GM18517 (cell line): ENCODE measurements at regions not wholly inside any gene's neighbourhood (a gene's known extent, or its start where the extent isn't known, plus 50 kb on each side); places are given as distances from the start of the nearest gene placed in this dataset.

ENCODE experiments used
- ATAC-seq: cut with Tn5 transposase; IDR thresholded peaks from one replicate; pipeline ENCODE4 v1.9.1; 2021; ENCODE audit warnings: mild to moderate bottlenecking, moderate library complexity; ENCODE audit not compliant: unreplicated experiment

DNA sequence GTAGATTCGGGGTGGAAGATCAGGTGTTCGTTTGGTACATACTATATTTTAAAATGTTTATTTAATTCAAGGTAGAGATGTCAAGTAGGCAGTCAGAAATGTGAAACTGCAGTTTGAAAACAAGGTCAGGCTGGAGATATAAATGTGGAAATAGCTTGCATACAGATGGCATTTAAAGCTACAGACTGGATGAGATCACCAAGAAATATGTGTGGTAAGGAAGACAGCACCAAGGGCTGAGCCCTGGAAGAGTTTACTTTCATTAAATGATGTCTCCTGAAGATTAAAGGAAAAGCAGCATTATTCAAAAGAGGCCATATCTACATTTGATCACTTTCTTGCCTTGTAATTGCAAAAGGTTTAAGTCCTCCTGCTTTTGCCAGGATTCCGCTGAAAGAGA lies 271.3 kb downstream of the PTBP2 start:
- ATAC-seq, result no peak

DNA sequence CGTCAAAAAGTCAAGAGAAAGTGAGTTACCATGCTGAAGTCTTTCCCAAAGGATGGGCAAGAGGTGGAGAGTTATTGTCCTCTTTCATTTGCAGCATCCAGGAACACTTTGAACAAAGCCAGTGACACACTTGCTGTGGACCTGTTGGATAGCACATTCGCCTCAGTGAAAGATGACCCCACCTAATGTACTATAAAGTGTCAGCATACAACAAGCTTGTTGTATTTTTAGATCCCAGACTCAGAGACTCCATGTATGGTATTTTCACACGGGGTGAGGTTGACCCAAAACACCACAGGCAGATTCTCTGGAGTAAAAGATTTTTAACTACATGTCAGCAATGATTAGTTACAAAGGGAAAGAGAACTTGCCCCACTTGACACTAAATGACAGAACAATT lies 273.8 kb downstream of the PTBP2 start:
- ATAC-seq, result no peak

DNA sequence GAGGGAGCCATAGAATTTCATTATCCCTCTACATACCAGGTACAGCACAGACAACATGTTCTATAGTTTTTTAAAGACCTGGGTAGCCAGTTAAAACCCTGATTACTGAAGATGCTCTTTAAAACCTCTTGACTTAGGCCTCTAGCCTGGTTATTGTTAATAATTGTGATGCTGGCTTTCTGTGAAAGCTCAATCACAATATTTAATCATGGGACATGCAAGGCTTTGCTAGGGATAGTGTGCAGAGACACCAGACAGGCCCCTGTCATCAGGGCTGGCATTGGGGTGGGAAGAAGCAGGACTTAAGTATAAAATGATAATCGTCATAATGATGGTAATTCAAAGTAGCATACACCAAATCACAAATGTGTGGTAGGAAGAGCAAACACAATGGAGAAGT lies 274.4 kb downstream of the PTBP2 start:
- ATAC-seq, result no peak

DNA sequence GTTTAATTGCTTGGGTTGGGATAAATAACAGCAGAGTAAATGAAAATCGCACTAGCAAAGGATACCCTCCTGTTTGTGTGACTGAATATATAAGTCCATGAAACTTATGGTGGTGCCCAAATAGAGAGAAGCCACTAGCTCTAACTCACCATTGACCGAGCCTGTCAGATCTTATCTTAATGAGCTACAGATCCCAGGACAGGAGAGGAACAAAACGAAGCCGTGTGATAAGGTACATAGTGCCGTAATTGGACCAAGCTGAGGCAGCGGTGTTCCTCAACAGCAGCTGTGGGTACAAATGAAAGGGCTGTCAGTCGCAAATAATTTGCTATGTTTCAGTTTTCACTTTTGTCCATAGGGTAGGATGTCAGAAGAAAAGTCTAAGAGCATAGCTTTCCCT lies 276.1 kb downstream of the PTBP2 start:
- ATAC-seq, result no peak

DNA sequence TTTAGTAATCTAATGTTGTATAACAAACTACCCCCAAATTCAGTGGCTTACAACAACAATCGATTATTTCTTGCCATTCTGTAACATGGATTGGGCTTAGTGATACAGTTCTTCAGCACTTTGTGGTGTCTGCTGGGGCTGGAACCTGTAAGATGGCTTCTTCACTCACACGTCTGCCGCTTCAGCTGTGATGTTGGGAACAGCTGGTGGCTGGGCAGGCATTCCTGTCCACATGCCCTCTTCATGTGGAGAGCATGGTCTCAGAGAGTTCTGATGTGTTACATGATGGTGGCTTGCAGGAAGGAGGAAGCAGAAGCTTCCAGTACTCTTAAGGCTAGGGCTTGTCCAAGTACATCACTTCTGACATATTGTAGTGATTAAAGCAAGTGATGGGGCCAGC lies 276.9 kb downstream of the PTBP2 start:
- no peak for ATAC-seq

DNA sequence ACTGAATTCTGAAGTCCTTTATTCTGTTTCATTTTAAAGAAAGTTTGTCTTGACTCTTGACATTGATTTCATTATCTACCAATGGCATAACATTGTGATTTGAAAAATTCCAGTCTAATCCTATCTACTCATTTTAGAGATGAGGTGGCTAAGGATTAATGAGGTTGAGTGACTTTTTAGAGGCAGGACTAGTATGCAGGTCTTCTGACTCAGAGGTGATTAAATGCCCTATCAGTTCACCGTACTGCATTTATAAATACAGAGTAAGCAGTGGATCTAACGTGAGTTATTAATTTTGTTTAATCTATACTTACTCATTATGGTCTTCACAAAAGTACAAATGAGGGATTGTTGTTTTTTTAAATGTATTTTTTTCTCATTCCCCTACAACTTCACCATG lies 277.6 kb downstream of the PTBP2 start:
- no peak for ATAC-seq

DNA sequence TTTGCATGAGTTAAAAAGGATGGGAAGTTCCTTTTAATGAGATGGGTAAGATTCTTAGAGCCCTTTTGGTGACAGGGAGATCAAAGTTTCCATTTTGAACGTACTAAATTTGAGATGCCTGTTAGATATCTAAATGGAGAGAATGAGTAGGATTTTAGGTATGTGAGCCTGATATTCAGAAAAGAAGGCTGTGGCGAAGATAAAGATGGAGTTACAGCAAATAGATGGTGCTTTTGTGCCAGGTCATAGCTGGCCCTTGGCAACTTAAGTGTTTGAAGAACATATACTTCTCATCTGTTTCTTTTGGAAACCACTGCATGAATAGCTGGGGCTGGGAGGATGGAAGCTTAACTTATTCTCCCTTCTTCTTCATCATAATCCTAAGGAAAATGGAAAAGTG lies 282.5 kb downstream of the PTBP2 start:
- no peak for ATAC-seq

DNA sequence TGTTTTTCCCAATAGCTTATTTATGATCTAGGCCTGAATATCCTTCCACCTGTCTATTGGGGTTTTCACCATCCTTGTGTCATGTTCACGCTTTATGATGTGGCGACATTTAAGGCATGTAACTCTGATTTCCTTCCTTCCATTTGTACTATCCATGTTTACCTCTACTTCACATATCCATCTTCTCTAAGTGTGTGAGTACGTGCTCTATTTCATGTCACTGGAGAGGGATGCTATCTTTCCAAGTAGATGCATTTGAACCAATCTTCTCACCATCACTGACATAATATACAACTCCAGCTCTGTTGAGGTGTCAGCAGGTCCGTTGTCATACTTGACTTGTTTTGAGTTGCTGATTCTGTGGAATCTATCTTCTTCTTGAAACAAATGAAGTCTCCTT lies 283.2 kb downstream of the PTBP2 start:
- ATAC-seq, result no peak

DNA sequence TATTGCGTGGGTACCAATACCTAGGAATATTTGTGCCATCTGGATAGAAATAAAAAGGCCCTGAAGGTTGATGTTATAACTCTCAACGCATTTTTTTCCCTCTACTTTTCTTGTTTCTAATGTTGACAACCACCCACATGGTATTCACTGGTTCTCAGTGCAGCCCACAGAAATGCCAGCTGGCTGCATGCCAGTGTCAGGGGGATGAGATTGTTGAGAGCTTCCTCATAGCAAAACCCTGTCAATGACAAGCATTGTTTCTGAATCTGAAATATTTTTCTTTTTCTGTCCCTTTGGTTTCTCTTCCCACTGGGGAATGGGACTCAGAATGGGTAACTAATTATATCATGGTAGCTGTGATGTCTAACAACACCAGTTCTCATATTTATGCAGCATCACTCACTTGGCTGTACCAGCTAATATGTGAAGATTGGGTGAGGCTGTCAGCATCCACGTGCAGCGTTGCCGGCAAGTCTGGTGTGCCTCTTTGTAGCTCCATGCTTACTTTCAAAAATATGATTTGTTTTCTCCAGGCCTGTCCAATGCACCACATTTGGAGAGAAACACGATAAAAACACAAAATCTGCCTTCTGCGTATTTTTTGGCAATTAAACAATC lies 284.6 kb downstream of the PTBP2 start:
- ATAC-seq, result no peak

DNA sequence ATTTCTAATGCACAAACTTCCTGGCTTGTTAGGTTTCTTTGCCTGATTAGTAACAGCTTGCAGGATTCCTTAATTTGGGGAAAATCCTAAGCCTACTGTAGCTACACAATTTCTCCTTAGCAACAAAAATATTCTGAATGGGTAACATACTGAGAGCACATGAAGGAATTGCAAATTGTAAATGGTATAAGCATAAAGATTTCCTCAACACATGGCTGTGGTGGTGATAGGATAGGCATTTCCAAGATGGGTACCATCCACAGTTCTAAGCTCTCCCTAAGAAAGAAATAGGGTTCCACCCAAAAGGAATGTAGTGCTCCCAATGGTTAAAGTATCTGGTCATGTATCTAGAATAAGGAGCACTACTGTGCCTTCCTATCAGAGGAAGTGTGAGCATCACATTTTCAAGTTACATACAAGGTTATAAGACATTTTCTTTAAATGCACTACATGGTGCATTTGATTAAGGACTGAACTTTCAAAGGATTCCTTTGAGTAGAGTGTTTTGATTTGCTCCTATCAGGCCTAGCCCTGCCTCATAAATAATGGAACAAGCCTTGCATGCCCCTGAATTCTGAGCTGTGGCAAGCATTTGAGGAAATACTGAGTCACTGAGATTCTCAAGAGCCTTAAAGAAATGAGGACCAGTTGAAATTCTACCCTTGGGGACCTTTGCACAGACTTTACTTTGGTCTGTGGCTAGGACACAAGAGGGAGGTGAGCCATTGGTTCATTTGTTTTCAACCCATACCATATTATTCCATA lies 286.4 kb downstream of the PTBP2 start:
- ATAC-seq, result no peak

DNA sequence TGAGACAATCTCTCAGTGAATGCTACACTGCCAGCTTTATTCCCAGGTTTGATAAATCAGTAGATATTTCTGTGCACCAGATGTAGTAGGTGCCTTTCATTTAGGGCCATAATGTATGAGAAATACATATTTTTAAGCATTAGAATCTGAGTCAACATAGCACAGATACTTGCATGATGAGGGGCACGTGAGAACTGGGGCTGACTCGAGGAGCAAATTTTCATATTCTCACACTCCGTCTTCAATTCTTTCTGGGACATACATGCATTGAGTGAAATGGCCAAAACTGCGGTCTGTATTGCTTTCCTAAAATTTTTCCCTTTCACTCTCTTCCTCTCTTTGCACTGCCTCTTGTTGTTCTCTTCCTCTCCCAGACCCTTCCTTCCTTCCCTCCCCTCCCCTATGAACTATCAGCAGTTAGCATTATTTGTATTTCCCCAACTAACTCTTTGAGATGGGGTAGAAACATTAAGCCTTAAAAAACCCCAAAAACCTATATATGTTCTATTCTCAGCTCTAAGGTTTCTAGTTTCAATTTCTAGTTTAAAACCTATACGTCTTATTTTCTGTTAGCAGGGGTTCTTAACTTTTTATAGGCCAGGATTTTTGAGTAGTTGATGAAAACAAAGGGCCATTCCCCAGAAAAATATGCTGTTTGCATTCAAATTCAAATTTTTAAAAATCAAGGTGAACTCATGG lies 289.1 kb downstream of the PTBP2 start:
- no peak for ATAC-seq

DNA sequence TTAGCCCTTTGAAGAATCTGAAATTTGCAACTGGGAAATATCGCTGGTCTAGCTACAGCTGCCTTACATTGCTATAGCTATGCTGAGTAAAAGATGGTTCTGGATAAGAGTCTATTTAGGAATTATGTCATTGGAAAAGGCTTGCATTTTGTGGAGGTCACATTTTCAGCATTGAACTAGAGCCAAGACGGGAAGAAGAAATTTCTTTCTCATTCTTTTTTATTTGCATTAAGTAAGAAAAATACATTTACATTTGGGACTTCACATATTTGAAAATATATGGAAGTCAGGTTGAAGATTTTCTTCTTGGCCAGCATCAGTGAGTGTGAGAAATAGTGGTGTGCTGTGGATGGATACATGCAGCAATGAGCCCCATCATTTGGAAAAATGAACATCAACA lies 291.6 kb downstream of the PTBP2 start:
- no peak for ATAC-seq

DNA sequence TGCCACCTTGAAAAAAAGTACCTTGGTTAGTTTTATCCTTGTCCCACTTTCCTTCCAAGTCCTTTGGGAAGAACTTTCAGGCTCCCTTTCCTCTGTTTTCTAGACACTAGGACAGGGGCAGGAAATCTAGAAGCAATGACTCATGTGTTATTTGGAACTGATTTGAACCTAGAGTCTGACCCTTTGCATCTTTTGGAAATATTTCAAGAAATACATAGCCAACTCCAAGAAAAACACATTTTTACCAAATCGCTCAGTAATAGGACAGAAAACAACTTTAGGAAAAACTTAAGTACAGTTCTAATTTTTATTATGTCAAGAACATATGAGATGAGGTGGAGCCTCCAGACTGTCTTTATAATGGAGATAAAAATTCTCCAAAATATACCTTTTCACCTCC lies 292.4 kb downstream of the PTBP2 start:
- no peak for ATAC-seq

DNA sequence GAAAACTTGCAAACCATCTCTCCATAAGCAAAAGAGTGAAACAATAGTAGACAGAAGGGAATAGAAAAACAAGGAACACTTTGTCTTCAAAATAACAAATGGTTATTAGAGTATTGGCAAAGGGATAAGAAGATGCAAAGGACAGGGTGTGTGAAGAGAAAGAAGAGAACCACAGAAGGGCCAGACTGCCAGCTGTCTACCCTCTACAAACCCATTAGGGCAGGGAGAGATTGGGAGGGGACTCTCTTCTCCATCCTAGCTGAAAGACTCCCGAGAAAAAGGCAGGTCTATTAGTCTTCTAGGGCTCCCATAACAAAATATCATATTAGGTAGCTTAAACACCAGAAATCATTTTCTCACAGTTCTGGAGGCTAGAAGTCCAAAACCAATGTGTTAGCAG lies 292.8 kb downstream of the PTBP2 start:
- no peak for ATAC-seq

DNA sequence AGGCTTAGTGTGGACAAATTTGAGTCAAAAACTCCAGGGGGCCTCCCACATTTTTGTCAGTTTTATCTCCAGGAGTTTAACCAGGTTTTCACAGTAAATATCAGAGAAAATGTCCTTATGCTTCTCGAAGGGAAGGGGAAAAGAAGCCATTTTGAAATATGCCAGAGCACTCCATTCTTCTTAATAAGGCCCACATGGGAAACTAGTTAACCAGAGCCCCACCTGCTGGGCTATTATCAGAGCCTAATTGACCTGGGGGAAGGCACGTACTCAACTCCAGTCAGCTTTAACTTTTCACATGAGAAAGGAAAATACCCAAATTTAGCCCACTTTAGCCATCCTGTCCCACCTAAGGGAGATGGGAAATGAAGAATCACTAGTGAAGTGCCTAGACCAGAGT lies 296.3 kb downstream of the PTBP2 start:
- ATAC-seq, result no peak
